ENCODE measurements at regions not wholly inside any gene's neighbourhood (a gene's known extent, or its start where the extent isn't known, plus 50 kb on each side); places are given as distances from the start of the nearest gene placed in this dataset.

- TF ChIP-seq YY1 (IDR thresholded peaks at IDR 0.05; ENCODE audit: insufficient read depth, insufficient read length) (no peak), ZNF274 (IDR thresholded peaks at IDR 0.05; ENCODE audit: low read depth, low read length) (no peak)
Observed at GRCh38 chr1:68344208-68344607, 105.5 kb downstream of the RPE65 start.

All from NT2/D1 (cell line).